Fibroblast of the aortic adventitia (primary cell): ENCODE measurements at regions not wholly inside any gene's neighbourhood (a gene's known extent, or its start where the extent isn't known, plus 50 kb on each side); places are given as distances from the start of the nearest gene placed in this dataset.
A peak's percentile ranks its signal among the peaks of the same experiment; 100 is the strongest.
"Not testable (repeated sequence)": the region's sequence is repeated elsewhere in the genome, so short reads cannot be mapped to it uniquely, and the experiment has no call there.

Source experiments
- DNase-seq: peaks from one replicate; pipeline ENCODE4 v3.0.0-alpha.2; 2010; ENCODE audit warnings: low read depth
- H3K4me3 ChIP-seq: 2 replicates; pipeline ENCODE4 v1.5.1; 2011; ENCODE audit warnings: low read depth, mild to moderate bottlenecking, control low read depth, low read length, moderate library complexity

GRCh38 chrX:3911012-3911411, 197.6 kb upstream of the PRKX start:
- DNase-seq, H3K4me3 ChIP-seq: not testable (repeated sequence)

GRCh38 chrX:3910611-3911010, 197.2 kb upstream of the PRKX start:
- not testable (repeated sequence) for DNase-seq, H3K4me3 ChIP-seq

GRCh38 chrX:3905522-3906258, 192.2 kb upstream of the PRKX start:
- not testable (repeated sequence) for H3K4me3 ChIP-seq, DNase-seq

- not testable (repeated sequence) for H3K4me3 ChIP-seq, DNase-seq
These were observed 188.8 kb upstream of the PRKX start for GRCh38 chrX:3902222-3902621.

- H3K4me3 ChIP-seq, DNase-seq: not testable (repeated sequence)
These were observed 183.3 kb upstream of the PRKX start for GRCh38 chrX:3896755-3897154.

- not testable (repeated sequence) for DNase-seq
These were observed 169.1 kb upstream of the PRKX start for GRCh38 chrX:3882553-3882920.

GRCh38 chrX:3881898-3882552, 168.6 kb upstream of the PRKX start:
- not testable (repeated sequence) for H3K4me3 ChIP-seq, DNase-seq

More at GRCh38 chrX:3882553-3882920, 169.1 kb upstream of the PRKX start:
- H3K4me3 ChIP-seq = not testable (repeated sequence)

- H3K4me3 ChIP-seq, DNase-seq: not testable (repeated sequence)
These were observed 167.9 kb upstream of the PRKX start for GRCh38 chrX:3881255-3881895.

- DNase-seq = not testable (repeated sequence)
These were observed 162.9 kb upstream of the PRKX start for GRCh38 chrX:3876393-3876792.

GRCh38 chrX:3875638-3876037, 162.2 kb upstream of the PRKX start:
- not testable (repeated sequence) for H3K4me3 ChIP-seq, DNase-seq

More at GRCh38 chrX:3876393-3876792, 162.9 kb upstream of the PRKX start:
- not testable (repeated sequence) for H3K4me3 ChIP-seq

GRCh38 chrX:3872226-3872879, 158.9 kb upstream of the PRKX start:
- not testable (repeated sequence) for H3K4me3 ChIP-seq, DNase-seq

GRCh38 chrX:3867067-3867831, 153.8 kb upstream of the PRKX start:
- not testable (repeated sequence) for DNase-seq, H3K4me3 ChIP-seq

GRCh38 chrX:3858332-3858731, 144.9 kb upstream of the PRKX start:
- not testable (repeated sequence) for H3K4me3 ChIP-seq, DNase-seq

- not testable (repeated sequence) for DNase-seq, H3K4me3 ChIP-seq
These were observed 130.2 kb upstream of the PRKX start for GRCh38 chrX:3843522-3844145.

- DNase-seq = not testable (repeated sequence)
- peak overlapping the region; percentile 58 for H3K4me3 ChIP-seq
These were observed 129.5 kb upstream of the PRKX start for GRCh38 chrX:3842822-3843521.

- not testable (repeated sequence) for H3K4me3 ChIP-seq, DNase-seq
These were observed 125.3 kb upstream of the PRKX start for GRCh38 chrX:3838754-3839153.

GRCh38 chrX:3837958-3838643, 124.7 kb upstream of the PRKX start:
- H3K4me3 ChIP-seq, DNase-seq: not testable (repeated sequence)
